ENCODE measurements at regions not wholly inside any gene's neighbourhood (a gene's known extent, or its start where the extent isn't known, plus 50 kb on each side); places are given as distances from the start of the nearest gene placed in this dataset.
"Not testable (repeated sequence)": the region's sequence is repeated elsewhere in the genome, so short reads cannot be mapped to it uniquely, and the experiment has no call there.

DNA sequence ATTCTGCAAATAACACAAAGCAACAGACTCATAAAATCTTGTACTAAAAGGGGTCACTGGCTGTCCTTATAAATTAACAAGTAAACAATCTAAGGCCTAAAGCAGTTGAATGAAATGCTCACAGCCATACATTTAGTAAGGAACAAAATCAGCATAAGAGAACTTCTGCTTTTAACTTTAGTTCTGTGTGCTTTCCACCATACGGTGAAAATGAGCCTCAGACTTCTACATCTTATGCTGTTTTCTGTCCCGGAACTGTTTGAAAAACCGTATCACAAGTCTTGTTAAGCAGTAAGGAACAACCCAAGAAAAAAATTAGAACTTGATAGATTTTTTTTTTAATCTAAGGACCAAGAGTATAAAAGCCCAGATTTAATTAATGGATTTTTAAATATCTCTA is 549.1 kb upstream of the MIR17HG start:
- DNase-seq, result no peak

GRCh38 chr13:90800082-90800746 is 547.3 kb upstream of the MIR17HG start:
- no peak for DNase-seq

GRCh38 chr13:90801621-90802020 is 545.9 kb upstream of the MIR17HG start:
- no peak for DNase-seq

- DNase-seq, result no peak
Observed at GRCh38 chr13:90803210-90803609, 544.3 kb upstream of the MIR17HG start.

- no peak for DNase-seq
Observed at GRCh38 chr13:90806016-90806615, 541.4 kb upstream of the MIR17HG start.

- no peak for DNase-seq
Observed at GRCh38 chr13:90806892-90807291, 540.6 kb upstream of the MIR17HG start.

- no peak for DNase-seq
Observed at GRCh38 chr13:90808838-90809237, 538.6 kb upstream of the MIR17HG start.

DNA sequence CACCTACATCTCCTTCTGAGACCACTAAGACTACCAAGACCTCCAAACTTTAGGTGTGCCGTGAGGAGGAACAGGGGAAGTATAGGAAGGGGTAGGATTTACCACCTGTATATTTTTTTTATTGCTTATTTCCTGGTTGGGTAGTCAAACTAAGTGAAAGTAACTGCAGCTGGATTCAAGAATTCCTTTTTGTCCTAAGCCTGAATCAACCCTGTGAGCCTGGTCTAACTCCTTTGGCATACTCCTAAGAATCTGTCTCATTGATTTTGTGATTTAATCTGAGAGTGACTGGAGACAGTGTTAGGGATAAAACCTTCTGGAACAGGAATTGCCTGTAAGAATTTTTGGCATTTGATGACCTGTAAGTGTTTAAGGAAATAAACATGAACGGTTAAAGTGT is 523.5 kb upstream of the MIR17HG start:
- DNase-seq, result no peak

DNA sequence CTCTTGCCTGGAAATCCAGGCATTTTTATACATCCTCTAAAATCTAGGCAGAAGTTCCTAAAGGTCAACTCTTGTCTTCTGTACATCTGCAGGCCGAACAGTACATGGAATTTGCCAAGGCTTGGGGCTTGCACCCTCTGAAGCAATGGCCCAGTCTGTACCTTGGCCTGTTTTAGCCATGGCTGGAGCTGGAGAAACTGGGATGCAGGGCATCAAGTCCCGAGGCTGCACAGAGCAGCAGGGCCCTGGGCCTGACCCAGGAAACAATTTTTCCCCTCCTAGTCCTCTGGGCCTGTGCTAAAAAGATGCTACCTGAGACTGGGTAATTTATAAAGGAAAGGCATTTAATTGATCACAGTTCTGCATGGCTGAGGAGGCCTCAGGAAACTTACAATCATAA is 520.8 kb upstream of the MIR17HG start:
- no peak for DNase-seq

DNA sequence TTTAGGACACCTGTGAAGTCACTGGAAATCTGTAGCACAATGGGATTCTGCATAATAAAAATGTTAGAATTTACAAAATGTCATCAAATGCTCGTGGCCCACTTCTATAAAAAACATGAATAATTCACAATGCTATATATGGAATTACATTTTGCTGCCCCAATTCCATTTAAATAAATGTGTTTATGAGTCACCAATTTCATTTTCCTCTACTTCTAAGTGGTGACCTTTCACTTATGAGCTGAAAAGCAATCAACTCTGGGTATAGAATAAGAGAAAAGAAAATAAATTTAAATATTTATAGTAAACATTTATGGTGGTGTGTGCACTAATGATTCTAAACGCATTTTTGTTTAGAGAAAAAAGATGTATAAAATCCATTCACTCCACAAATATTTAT is 516.7 kb upstream of the MIR17HG start:
- no peak for DNase-seq

DNA sequence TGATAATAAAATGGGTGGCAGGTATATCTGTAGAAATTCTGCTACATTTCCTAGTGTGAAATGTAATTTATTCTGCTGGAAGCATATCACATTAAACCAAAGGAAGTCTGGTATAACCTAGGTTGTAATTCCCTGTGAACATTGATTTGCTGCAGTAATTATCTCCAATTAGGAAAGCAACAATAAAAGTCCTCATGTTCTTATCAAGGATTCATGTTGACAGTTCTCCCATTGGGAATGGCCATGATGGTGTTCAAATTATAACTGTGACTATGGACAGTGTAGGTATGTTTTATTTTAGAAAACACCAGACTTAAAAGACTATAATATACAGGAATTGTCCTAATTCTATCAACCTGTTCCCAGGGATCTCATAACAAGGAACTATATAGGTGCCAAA is 513.5 kb upstream of the MIR17HG start:
- no peak for DNase-seq

DNA sequence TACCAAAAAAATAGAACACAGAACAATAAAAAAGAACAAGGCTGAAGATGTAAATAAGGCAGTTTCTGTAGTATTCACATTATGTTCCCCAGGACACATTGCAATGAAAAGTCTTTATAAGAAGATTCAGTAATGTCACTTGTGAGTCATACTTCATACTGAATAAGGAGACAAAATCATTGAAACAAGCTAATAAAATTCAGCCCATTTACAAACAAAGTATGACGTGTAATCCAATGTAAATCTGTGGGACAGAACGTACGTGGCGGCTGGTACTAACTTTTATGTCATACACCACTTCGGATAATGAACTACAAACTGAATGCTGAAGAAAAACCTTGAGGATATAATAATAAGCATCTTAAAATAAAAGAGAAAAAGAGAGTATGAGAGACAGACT is 512.8 kb upstream of the MIR17HG start:
- DNase-seq, result no peak

- DNase-seq, result no peak
Observed at GRCh38 chr13:90835826-90836225, 511.7 kb upstream of the MIR17HG start.

DNA sequence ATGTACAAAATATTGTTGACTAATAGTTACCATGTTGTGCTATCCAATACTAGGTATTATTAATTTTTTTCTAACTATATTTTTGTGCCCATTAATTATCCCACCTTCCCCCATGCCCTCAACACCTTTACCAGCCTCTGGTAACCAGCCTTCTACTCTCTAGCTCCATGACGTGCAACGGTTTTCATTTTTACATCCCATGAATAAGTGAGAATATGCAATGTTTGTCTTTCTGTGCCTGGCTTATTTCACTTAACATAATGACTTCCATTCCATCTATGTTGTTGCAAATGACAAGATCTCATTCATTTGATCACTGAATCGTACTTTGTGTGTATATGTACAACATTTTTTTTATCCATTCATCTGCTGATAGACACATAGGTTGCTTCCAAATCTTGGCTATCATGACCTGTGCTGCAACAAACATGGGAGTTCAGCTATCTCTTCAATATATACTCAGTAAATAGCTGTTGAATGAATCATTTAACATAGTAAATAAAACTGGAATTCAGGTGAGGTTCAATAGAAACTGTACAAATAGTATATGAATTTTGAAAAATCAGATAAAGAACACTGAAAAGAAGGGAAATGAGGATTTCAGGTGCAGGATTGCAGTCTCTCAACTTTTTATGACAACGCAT is 509.0 kb upstream of the MIR17HG start:
- DNase-seq, result no peak

DNA sequence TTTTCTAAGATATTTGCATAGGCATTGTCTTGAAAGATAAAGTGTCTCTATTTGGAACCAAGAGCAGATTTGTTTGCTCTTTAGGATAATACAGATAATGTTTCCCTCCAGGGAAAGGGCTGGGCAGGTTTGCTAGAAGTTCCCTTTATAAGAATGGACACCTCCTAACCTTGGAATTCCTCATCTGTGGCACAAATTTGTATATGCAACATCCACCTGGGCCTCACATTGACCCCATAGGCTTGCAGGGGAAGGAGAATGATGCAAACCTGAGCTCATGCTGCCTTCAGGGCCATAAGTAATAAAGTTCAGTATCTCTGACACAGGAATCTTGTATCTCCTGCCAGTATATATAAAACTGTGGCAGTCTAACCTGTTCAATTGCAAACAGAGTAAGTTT is 508.4 kb upstream of the MIR17HG start:
- no peak for DNase-seq

- no peak for DNase-seq
Observed at GRCh38 chr13:90846936-90847335, 500.6 kb upstream of the MIR17HG start.

DNA sequence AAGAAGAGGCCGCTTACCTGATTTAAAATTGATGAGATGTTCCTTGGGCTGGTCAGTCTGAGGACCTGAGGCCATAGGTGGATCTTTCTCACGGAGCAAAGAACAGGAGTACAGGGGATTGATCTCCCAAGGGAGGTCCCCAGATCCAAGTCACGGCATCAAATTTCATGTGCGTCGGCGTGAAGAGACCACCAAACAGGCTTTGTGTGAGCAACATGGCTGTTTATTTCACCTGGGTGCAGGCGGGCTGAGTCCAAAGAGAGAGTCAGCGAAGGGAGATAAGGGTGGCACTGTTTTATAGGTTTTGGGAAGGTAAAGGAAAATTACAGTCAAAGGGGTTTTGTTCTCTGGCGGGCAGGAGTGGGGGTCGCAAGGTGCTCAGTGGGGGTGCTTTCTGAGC is 493.8 kb upstream of the MIR17HG start:
- not testable (repeated sequence) for DNase-seq

DNA sequence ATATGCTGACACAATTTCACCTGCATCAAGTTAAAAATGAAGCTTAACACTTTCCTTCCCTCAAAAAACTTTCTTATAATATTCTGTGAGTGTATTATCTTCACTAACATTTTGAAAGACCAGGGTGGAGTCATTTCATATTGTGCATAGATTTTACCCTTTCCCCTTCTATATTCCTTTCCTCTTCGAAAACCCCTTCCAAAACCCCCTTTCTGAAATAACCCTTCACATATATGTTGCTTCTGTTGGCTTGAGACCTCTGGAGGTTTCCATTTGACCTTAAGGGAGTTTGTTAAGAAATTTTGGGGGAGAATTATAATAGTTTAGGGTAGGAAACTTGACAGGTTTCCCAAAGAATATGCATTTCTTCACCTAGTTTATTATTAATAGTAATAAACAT is 489.6 kb upstream of the MIR17HG start:
- no peak for DNase-seq

DNA sequence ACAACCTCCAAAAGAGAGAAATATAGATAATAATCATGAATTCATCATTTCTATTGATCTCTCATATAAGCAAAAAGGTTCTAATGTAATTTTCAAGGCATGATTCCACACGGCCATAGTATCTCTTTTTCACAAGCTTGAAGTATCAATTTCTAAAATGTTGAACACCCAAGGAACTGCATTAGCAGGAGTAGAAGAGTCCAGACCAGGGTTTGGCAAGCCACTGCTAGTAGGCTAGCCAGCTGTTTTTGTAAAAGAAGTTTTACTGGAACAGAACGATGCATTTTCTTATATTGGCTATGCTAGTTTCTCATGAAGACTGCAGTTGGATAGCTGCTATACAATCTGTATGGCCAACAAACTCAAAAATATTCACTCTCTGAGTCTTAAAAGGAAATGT is 481.5 kb upstream of the MIR17HG start:
- no peak for DNase-seq

DNA sequence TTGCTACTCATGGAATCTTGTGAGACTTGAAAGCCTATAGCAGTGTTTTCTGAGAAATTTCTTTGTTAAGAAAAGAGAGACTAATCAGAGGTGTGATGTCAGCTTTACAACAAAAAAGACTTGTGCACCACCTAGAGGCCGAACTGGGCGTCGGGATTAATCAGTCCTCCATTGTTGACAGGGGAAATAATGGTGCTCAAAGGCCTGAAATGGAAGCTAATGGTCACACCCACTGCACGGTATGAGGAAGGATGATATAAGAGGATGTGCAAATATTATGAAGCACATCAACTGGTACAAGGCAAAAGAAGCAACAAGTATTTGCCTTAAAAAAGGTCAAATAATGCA is 480.2 kb upstream of the MIR17HG start:
- no peak for DNase-seq

GRCh38 chr13:90868321-90868920 is 479.1 kb upstream of the MIR17HG start:
- no peak for DNase-seq

DNA sequence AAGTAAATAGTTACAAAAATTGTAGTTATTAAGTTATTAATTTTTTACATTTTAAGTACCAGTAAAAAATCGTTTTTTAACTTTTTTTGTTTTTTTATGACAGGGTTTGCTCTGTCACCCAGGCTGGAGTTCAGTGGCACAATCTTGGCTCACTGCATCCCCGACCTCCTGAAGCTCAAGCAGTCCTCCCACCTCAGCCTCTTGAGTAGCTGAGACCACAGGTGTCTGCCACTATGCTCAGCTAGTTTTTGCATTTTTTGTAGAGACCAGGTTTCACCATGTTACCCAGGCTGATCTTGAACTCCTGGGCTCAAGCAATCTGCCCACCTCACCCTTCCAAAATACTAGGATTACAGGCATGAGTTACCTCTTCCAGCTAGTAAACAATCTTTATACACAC is 477.9 kb upstream of the MIR17HG start:
- DNase-seq, result no peak

- DNase-seq, result no peak
Observed at GRCh38 chr13:90872491-90873025, 474.9 kb upstream of the MIR17HG start.

GRCh38 chr13:90880790-90881189 is 466.7 kb upstream of the MIR17HG start:
- no peak for DNase-seq
